Mucosa of rectum (tissue), 2 donors: ENCODE measurements at regions not wholly inside any gene's neighbourhood (a gene's known extent, or its start where the extent isn't known, plus 50 kb on each side); places are given as distances from the start of the nearest gene placed in this dataset.

Source experiments
- H3K27ac ChIP-seq, 2 donors: one replicate each; pipeline ENCODE4 v1.7.0; 2013; ENCODE audit warnings: inconsistent platforms in 2 of 2, low read depth in 2 of 2, low read length in 2 of 2
- H3K27me3 ChIP-seq, 2 donors: one replicate each; pipeline ENCODE4 v1.7.0; 2013; ENCODE audit warnings: low read length in 2 of 2; ENCODE audit not compliant: control insufficient read depth in 2 of 2, insufficient read depth in 2 of 2
- H3K36me3 ChIP-seq, 2 donors: one replicate each; pipeline ENCODE4 v1.7.0; 2013; ENCODE audit warnings: low read length in 2 of 2; ENCODE audit not compliant: control insufficient read depth in 2 of 2, insufficient read depth in 2 of 2
- H3K4me1 ChIP-seq, 2 donors: one replicate each; pipeline ENCODE4 v1.7.0; 2013; ENCODE audit warnings: low read length in 2 of 2, mild to moderate bottlenecking in 1 of 2; ENCODE audit not compliant: control insufficient read depth in 2 of 2, insufficient read depth in 2 of 2
- H3K4me3 ChIP-seq, 2 donors: one replicate each; pipeline ENCODE4 v1.7.0; 2013; ENCODE audit warnings: low read length in 2 of 2
- H3K9ac ChIP-seq, 2 donors: one replicate each; pipeline ENCODE4 v1.7.0; 2013; ENCODE audit warnings: low read length in 2 of 2, low read depth in 1 of 2, mild to moderate bottlenecking in 1 of 2
- H3K9me3 ChIP-seq, 2 donors: one replicate each; pipeline ENCODE4 v1.7.0; 2013; ENCODE audit warnings: low read length in 2 of 2; ENCODE audit not compliant: control insufficient read depth in 2 of 2
- donor health status: healthy.
- donor health status: Normal muscosa, but diverticular disease.

DNA sequence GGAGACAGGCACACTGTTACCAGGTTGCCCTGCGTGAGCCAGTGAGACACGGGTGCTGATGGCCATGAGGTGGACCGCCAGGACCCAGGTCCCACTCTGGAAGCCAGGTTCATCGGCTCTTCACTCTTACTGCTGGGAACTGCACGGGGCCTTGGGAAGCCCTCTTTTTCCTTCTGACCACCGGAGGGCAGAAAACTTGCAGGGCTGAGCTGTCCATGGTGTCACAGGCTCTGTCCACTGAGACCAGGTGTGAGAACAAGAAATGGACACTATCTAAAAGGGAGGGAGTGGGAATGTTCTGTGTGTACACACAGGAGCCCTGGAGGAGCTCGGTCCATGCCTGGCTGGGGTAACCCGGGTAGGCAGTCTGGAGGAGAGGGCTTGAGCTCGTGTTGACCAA, 93.4 kb downstream of the UQCRFS1 start:
- H3K27ac ChIP-seq, result no peak overlapping the region
- no peak overlapping the region for H3K9ac ChIP-seq
- no peaks in the 10 kb centered on the region for H3K36me3 ChIP-seq
- H3K9me3 ChIP-seq, result no peaks in the 10 kb centered on the region
- no peak overlapping the region for H3K4me3 ChIP-seq
- no peaks in the 10 kb centered on the region for H3K4me1 ChIP-seq
- H3K27me3 ChIP-seq, result no peaks in the 10 kb centered on the region

DNA sequence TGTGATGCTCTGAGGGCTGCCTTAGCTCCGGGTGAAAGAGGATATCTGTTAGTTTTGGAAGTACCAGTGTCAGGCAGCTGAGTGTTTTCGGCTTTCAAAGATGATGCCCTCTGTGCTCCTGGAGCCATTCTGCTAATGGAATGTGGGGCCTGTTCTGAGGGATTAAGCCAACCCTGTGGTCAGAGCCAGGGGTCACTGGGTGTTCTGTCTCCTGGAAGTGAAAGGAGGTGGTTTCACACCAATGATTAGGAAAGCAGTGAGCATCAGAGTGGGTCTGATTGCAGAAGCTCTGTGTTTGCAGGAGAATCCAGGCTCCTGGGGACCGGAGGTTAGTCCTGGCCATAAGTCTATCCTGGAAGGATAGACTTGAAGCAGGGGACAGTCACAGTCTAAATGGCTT, 94.6 kb downstream of the UQCRFS1 start:
- H3K4me3 ChIP-seq, result no peak overlapping the region

DNA sequence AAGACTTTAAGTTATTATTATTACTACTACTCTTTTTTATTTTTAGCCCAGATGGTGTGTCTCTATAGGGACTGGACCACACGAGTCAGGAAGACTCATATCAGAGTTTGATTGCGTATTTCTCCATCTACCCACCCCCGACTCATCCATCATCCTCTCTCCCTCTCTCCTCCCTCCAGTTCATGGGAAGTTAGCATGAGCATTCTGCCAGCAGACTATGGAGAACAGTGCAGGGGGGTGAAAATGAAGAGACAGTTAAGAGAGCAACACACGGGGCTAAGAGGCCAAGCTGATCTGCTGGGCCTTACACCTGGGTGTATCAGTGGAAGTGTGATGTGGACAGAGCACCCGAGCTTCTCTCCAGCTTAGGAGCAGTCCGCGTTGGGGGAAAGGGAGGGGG, 95.0 kb downstream of the UQCRFS1 start:
- H3K27ac ChIP-seq, result no peak overlapping the region
- no peaks in the 10 kb centered on the region for H3K4me1 ChIP-seq
- H3K36me3 ChIP-seq, result no peaks in the 10 kb centered on the region
- no peaks in the 10 kb centered on the region for H3K9me3 ChIP-seq
- H3K4me3 ChIP-seq, result no peak overlapping the region
- H3K9ac ChIP-seq, result no peak overlapping the region
- H3K27me3 ChIP-seq, result no peaks in the 10 kb centered on the region

More for the DNA sequence above, 94.6 kb downstream of the UQCRFS1 start:
- H3K9me3 ChIP-seq, result no peaks in the 10 kb centered on the region
- no peak overlapping the region for H3K9ac ChIP-seq
- H3K4me1 ChIP-seq, result no peaks in the 10 kb centered on the region
- no peaks in the 10 kb centered on the region for H3K36me3 ChIP-seq
- H3K27ac ChIP-seq, result no peak overlapping the region
- no peaks in the 10 kb centered on the region for H3K27me3 ChIP-seq

DNA sequence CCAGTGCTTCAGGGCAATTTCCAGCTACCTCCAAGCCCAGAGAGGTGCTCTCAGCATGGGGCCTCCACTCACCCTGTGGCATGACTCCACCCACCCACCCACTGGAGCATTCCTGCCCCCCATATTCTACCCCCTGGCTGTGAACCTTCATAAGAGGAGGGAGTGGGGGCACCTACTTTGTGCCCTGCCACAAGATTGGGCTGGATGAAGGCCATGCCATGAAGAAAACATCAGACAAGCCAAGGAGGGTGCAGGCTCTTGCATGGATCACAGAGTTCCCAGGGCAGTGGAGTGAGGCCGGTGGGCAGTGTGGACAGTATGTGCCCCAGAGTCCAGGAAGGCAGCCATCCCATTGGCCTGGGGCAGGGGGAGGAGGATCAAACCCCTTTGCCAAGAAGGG, 97.8 kb downstream of the UQCRFS1 start:
- H3K36me3 ChIP-seq, result no peaks in the 10 kb centered on the region
- H3K27me3 ChIP-seq, result no peaks in the 10 kb centered on the region
- H3K9ac ChIP-seq, result no peak overlapping the region
- H3K4me1 ChIP-seq, result no peaks in the 10 kb centered on the region
- no peak overlapping the region for H3K4me3 ChIP-seq
- H3K27ac ChIP-seq, result no peak overlapping the region
- no peaks in the 10 kb centered on the region for H3K9me3 ChIP-seq

DNA sequence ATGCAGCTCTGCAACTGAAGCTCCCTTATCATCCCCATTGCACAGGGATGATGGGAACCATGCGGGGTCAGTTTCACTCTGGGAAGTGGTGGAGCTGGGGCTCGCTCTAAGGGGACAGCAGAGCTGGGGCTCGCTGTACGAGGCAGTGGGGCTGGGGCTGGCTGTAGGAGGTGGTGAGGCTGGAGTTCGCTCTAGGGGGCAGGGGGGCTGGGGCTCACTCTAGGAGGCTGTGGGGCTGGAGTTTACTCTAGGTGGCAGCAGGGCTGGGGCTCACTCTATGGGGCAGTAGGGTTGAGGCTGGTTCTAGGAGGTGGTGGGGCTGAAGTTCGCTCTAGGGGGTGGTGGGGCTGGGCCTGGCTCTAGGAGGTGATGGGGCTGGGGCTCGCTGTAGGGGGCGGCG, 99.1 kb downstream of the UQCRFS1 start:
- no peaks in the 10 kb centered on the region for H3K9me3 ChIP-seq
- H3K4me3 ChIP-seq, result no peak overlapping the region

DNA sequence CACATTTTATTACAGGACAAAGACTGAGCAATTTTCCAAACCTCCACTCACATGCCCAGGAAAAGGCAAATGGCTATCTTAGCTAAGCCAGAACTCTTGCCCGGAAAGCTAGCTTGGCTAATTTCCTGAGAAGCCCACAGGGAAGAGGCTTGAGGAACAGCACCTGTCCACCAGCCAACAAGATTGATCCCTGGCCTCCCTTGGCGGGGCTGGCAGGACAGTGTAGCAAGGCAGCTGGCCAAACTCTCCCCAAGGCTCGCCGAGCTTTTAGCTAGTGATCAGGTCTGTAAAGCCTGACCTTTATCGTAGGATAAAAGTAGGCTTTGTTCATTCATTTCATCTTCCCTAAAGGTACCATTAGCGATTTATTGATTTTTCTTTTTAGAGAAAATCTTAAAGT, 101.4 kb downstream of the UQCRFS1 start:
- Histone ChIP-seq H3K27ac (no peak overlapping the region), H3K9me3 (no peaks in the 10 kb centered on the region), H3K4me1 (no peaks in the 10 kb centered on the region), H3K9ac (no peak overlapping the region), H3K36me3 (no peaks in the 10 kb centered on the region), H3K27me3 (no peaks in the 10 kb centered on the region), H3K4me3 (no peak overlapping the region)

More for the DNA sequence above, 99.1 kb downstream of the UQCRFS1 start:
- no peaks in the 10 kb centered on the region for H3K4me1 ChIP-seq
- H3K27me3 ChIP-seq, result no peaks in the 10 kb centered on the region
- no peaks in the 10 kb centered on the region for H3K36me3 ChIP-seq
- no peak overlapping the region for H3K9ac ChIP-seq
- H3K27ac ChIP-seq, result no peak overlapping the region

- H3K27ac ChIP-seq, result no peak overlapping the region
- no peaks in the 10 kb centered on the region for H3K27me3 ChIP-seq
- no peaks in the 10 kb centered on the region for H3K36me3 ChIP-seq
- no peak overlapping the region for H3K9ac ChIP-seq
- H3K9me3 ChIP-seq, result peaks cover 0 to 6% of the 10 kb centered on the region in 2 donors
- no peak overlapping the region for H3K4me3 ChIP-seq
- no peaks in the 10 kb centered on the region for H3K4me1 ChIP-seq
Observed at GRCh38 chr19:29107831-29108230, 105.1 kb downstream of the UQCRFS1 start.

- no peak overlapping the region for H3K9ac ChIP-seq
- H3K9me3 ChIP-seq, result peaks cover 0 to 6% of the 10 kb centered on the region in 2 donors
- H3K4me3 ChIP-seq, result no peak overlapping the region
- no peak overlapping the region for H3K27ac ChIP-seq
- no peaks in the 10 kb centered on the region for H3K36me3 ChIP-seq
- H3K4me1 ChIP-seq, result no peaks in the 10 kb centered on the region
- no peaks in the 10 kb centered on the region for H3K27me3 ChIP-seq
Observed at GRCh38 chr19:29106346-29106885, 106.5 kb downstream of the UQCRFS1 start.

DNA sequence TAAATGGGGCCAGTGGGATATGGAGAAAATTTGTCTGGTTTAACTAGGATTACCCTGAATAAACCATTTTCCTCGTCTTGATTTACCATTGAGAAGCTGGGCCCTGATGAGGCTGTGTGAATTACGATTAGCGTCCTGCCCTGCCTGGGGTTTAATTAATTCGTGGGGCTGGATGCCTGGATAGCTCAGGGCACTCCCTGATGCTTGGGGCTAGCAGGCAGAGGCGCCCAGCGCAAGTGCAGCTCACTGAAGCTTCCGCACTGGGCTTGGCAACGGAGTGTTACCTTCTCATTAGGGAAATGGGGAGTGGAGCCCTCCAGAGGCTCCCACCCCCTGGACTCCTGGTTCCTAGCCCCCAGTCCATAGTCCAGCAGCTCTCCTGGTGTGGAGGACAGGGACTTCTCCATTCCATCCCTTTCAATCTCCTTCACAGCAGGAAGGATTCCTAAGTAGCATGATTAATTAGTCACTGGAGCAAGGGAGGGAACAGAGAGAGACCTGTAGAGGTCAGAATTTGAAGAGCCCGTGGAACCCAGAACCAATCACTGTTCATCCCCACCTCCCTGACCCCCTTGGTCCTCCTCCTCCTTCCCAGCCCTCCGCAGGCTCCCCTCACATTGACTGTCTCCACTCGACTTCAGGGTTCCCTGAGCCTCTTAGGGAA, 107.2 kb downstream of the UQCRFS1 start:
- Histone ChIP-seq H3K9me3 (peaks cover 0 to 6% of the 10 kb centered on the region in 2 donors), H3K4me3 (no peak overlapping the region), H3K4me1 (no peaks in the 10 kb centered on the region), H3K27me3 (no peaks in the 10 kb centered on the region), H3K9ac (no peak overlapping the region), H3K36me3 (no peaks in the 10 kb centered on the region), H3K27ac (no peak overlapping the region)

DNA sequence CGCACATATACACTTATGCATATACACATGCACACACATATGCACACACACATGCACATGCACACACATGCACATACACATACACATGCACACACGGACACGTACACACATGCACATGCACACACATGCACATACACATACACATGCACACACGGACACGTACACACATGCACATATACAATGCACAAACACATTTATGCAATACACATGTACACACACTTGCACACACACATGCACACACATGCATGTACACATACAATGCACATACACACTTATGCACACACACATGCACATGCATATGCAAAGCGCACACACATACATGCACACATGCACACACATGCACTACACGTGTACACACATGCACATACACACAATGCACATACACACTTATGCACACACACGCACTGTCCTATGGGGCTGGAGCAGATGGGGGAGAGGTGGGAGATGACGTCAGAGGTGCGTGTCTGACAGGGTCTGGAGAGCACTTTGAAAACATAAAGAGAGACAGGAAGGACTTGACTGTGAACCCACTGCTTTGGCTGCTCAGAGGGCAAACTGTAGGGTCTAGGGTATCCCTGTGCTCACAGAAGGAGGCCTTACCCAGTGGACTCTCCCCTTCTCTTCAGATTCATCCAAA, 108.2 kb downstream of the UQCRFS1 start:
- Histone ChIP-seq H3K9me3 (peaks cover 0 to 6% of the 10 kb centered on the region in 2 donors), H3K4me1 (no peaks in the 10 kb centered on the region), H3K4me3 (no peak overlapping the region), H3K36me3 (no peaks in the 10 kb centered on the region), H3K27ac (no peak overlapping the region), H3K9ac (no peak overlapping the region), H3K27me3 (no peaks in the 10 kb centered on the region)
